Stimulated activated CD4-positive, alpha-beta T cell treated with anti-CD3 and anti-CD28 coated beads, TNF-alpha, amount 100 ng/mL, for 24 hours (primary cell): ENCODE measurements at regions not wholly inside any gene's neighbourhood (a gene's known extent, or its start where the extent isn't known, plus 50 kb on each side); places are given as distances from the start of the nearest gene placed in this dataset.
"Not testable (repeated sequence)": the region's sequence is repeated elsewhere in the genome, so short reads cannot be mapped to it uniquely, and the experiment has no call there.

ENCODE experiments used
- DNase-seq, 3 experiments: peaks; one replicate each; pipeline ENCODE4 v3.0.0-alpha.2; 2020; ENCODE audit warnings: low read depth in 3 of 3

DNA sequence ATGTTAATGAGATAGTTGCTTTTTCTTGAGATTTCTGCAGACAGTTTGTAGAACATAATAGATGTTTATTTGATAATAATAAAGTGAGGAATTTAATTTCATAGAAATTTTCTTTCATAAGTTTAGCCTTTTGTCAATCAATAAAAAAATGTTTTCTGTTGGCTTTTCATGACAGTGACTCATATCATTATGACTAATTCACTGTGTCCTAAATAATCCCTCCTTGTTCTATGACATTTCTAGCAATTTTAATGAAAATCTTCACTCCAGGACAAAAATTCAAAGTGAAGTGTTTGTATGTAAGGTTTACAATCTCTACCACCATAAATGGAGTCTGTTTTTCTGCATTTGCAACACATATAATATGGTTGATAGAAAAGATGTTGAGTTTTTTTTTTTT, 109.9 kb downstream of the UTRN start:
- DNase-seq: no peak

DNA sequence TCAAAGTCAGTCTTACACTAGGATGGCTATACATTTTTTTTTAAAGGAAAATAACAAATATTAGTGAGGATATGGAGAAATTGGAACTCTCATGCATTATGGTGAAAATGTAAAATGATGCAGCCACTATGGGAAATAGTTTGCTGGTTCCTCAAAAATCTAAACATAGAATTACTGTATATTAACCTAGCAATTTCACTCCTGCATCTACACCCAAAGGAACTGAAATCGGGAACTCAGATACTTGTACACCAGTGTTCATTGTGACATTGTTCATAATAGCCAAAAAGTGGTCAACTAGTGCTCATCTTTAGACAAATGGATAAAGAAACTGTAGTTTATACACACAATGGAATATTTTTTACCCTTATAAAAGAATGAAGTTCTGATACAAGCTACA, 110.7 kb downstream of the UTRN start:
- DNase-seq: no peak

DNA sequence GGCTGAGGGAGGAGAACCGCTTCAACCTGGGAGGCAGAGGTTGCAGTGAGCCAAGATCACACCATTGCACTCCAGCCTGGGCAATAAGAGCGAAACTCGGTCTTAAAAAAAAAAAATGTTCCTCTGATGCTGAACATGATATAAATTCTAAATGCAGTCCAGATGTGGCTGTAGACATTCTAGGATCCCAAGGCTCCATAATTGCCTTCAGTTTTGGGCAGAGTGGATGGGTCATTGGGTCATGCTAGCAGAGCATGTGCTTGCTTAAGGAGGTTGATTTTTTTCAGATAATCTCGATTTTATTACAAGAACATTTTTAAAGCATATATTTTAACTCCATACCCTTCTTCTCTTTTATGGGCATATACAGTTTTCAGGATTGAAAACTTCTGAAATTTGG, 112.0 kb downstream of the UTRN start:
- no peak for DNase-seq

DNA sequence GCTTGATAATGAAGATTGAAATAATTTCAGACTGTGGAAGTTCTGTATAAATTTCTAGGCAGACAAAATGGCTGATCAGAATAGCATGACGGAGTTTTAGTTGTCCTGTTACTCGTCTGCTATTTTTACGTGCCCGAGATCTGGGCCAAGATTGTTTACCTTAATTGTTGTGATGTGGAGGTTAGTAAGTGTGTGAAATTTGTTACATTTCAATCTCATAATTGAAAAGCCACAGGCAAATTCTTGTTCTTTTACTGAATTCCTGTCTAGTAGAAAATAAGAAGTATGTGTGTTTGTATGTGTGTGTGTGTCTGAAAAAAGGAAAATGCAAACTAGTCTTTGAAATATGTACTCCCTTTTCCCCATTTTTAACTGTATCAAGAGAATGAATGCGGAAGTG, 115.2 kb downstream of the UTRN start:
- DNase-seq: no peak

DNA sequence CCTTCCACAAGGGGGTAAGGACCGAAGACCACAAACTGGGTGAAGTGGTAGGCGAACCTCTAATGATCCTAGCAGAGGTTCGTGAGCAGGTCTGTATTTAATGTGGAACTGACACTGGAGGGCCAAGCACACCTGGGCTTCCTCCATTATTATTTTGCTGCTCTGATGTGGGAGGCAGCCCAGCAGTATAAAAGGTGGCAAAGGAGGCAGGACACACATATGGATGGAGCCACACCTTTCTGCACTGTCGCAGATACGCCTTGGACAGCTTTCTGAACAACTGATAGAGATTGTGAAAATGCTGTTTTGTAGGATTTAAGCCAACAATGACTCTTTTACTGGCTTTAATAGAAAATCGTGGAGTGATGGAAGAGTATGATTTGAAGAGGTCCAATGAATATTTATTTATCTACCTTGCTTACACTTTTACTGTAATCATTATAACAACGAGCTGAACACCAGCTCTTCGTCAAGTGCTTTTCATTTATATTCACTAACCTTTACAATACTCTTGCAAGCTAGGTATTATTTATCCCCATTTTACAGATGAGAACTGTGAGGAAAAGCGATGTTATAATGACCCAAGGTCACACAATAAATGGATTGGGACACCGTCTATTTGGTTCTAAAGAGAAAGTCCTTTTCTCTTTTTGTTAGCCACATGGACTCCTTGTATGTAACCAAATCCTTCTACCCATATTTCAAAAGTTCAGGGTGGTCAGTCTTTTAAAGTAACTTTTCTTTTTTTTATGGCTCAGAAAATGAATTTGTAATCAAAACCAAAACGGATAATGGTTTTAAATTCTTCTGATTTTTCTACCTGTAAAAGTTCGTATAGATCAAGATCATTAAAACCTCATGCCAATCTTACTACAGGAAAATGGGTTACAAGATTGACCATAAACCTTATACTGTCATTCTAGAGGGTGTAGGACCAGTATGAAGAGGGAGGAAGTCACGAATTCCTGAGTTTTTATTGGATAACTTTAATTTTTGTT, 116.9 kb downstream of the UTRN start:
- no peak for DNase-seq

DNA sequence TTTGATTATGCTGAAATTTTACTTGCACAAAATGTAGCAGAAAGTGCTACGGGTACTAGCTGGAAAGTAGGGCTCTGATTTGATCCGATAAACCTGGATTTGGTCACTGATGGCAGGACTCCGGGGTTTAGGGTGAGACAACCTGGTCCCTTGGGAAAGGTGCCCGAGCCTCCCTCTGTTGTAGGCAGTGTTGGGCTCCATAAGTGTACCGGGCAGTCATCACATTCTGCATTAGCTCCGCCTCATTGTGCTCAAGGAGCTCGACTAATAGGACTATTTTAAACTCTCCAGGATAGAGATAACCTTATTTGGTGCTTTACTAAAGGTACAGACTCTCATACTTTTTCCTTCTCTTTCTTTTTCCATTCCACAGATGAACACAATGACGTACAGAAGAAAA, 117.6 kb downstream of the UTRN start:
- no peak for DNase-seq

DNA sequence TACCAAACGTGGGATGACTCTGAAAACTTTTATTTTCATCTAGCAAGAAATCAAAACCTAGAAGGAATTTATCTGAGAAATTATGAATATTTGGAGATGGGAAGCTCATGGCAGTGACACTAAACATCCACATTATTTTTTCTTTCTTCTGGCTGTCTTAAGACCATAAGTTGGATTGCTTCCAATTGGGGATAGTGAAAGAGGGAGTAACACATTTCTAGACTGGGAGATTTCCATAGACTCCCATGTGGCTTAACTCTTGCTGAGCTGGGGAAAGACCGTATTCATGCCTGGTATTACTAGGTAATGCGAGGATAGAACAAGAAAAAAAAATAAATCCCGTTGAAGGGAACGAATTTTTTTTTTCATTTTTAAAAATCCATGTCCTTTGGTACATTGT, 120.0 kb downstream of the UTRN start:
- no peak for DNase-seq

DNA sequence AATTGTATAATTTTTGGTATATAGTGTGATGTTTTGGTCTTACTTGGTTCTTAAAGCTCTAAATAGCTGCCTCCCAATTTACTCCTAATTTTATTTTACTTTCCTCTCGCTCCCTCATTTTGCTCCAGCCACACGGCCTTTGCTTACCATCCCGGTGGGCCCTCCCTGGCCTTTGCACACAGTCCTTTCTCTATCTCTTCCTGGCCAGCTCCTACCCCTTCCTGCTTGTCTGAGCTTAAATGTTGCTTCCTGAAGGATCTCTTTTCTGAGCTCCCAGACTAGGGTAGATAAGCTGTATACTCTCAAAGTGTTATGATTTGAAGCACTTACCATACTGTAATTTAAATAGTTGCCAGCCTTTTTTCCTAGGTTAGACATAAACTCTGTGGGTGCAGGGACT, 121.7 kb downstream of the UTRN start:
- DNase-seq: no peak

DNA sequence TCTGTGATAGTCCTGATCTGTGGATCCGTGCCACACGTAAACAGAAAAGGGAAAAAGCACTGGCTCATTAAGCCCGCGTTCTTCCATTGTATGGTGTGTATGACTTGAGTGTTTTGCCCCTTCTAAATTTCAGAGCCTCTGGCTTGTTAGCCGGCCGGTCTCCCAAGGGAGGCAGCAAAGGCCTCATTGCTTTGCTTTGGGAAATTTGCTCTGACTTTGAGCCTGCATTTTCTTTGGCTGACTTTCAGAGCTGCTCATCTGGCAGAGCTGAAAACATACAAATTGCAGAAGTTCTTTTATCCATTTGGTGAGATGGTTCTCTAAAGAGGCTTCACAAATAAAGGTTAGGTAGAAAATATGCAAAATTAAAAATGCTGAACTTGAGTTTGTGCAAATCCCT, 123.0 kb downstream of the UTRN start:
- DNase-seq: no peak

DNA sequence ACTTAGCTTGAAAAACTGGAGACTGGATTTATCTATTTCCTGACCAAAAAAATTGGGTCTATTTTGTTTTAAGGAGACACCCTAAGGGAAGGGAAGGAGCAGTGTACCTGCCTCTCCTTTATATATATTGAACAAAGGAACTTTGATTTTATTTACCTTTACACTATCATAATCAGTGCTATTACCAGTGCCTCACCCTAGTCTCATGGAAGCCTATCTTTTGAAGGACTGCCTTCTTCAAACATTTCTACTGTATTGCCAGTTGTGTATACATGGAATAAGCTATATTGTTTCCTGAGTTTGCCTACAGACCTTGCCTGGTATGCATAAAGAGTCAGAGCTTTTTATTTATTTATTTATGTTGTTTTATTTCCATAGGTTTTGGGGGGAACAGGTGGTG, 124.9 kb downstream of the UTRN start:
- no peak for DNase-seq

DNA sequence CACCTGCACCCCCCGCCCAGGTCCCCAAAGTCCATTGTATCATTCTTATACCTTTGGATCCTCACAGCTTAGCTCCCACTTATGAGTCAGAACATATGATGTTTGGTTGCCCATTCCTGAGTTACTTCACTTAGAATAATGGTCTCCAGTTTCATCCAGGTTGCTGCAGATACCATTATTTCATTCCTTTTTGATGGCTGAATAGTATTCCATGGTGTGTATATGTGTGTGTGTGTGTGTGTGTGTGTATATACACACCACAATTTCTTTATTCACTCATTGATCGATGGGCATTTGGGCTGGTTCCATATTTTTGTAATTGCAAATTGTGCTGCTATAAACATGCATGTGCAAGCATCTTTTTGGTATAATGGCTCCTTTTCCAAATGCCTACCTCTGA, 125.4 kb downstream of the UTRN start:
- DNase-seq: not testable (repeated sequence)

DNA sequence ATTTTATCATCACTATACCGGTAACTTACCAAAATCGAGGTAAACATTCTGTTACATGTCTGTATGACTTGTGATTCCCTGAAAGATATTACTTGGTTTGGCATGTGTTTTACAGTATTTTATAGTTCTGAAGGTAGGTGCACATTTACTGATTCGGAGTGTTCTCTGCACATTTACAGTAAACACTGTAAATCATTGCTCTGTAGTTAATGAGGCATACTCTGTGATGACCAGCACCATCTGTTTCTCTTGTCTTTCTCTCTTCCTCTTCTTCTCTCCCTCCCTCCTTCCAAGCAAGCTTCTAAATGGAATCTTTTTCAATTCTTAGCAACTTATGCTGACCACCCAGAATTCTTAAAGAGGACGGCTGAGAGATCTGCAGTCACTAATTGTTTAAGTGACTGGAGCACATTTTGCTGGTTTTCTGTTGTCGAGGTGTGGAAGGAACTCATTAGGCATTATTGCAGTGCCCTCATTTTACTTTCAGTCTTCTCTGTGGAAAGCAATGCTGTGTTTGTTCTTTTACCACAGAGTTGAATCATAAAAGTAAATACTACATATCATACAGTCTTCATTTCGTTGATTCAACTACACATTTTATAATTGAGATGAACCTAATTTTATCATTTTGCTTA, 126.5 kb downstream of the UTRN start:
- DNase-seq: no peak

DNA sequence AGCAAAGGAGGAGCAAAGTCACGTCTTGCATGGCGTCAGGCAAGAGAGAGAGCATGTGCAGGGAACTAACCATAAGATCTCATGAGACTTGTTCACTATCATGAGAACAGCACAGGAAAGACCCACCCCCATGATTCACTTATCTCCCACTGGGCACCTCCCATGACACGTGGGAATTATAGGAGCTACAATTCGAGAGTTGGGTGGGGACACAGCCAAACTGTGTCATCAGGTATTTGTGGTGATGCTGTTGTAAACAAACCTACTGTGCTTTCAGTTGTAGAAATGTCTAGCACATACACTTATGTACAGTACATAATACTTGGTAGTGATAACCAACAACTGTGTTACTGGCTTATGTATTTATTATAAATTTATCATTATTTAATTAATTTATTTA, 128.3 kb downstream of the UTRN start:
- DNase-seq: no peak

DNA sequence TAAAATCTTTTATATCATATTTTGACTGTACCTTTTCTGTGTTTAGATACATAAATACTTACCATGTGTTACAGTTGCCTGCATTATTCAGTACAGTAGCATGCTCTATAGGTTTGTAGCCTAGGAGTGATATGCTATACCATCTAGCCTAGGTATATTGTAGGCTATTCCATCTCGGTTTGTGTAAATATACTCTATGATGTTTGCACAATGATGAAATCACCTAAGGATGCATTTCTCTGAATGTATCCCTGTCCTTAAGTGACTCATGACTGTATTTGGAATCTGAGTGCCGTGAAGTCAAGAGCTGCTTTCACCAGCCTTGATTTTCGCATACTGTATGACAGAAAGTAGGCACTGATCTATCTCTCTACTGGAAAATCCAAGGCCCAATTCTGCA, 129.9 kb downstream of the UTRN start:
- DNase-seq: no peak

DNA sequence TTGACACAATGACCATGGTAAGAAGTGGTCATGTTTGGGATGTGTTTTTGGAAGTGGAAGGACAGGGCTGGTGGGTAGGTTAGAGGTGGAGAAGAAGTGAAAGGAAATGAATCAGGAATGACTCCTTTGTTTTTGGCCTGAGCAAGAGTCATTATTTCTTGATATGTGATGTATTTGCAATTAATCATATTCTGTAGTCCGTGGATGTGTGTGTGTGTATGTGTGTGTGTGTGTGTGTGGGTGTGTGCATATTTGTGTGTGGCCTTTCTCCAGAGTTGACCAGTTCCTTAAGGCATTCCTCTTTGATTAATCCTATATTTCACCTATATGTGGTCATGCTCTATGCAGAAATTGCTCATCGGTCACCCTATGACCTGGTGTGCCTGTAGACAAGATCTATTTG, 130.7 kb downstream of the UTRN start:
- DNase-seq: no peak

DNA sequence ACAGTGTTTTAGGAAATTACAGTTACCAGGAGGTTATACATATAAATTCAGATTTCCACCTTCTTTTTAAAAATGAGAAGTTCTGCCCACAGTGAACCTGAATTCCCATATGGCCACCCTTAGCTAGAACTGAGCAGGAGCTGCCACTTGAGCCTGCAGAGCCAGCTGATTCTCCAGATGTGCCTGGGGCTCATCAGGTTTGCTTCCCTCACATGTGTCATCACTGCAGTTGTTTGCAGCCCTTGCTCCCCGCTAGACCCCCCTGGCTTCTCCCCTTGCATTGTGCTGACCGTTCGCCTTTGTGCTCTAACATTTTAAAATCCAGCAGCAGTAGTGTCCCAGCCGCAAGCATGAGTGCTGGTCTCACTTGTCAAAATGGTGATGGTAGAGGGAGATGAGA, 131.1 kb downstream of the UTRN start:
- DNase-seq: no peak

DNA sequence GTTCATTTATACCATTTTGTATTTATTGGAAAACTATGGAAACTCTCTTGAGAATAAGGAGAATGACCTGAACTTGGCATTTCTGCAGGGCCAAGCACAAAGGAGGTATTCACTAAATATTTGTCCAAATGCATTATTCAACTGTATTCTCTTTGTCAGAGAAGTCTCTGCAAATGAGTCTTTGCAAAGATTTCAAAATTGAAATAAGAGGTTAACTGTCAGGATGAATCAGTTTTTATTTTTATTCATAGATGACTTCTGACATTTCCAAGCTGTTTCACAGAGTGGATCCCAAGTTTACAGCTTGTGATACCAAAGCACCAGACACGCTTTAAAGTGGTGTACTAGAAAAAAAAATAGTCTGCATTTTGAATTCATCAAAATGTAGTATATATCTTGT, 131.6 kb downstream of the UTRN start:
- DNase-seq: no peak

DNA sequence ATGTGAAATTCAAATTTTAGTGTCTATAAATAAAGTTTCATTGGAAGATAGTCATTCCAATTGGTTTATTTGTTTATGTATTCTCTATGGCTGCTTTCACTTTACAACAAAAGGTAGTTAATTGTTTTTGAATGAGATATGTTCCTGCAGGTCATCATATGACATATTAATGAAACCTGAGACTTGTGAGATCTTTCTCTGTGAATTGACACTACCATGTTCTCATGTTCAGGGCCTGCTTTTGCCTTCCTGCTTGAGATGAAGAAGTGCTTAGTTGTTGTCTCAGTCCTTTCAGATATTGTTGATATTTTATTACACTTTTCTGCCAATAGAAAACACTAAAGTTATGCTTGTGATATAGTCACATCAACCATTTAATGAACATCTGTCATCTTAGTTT, 132.5 kb downstream of the UTRN start:
- no peak for DNase-seq

DNA sequence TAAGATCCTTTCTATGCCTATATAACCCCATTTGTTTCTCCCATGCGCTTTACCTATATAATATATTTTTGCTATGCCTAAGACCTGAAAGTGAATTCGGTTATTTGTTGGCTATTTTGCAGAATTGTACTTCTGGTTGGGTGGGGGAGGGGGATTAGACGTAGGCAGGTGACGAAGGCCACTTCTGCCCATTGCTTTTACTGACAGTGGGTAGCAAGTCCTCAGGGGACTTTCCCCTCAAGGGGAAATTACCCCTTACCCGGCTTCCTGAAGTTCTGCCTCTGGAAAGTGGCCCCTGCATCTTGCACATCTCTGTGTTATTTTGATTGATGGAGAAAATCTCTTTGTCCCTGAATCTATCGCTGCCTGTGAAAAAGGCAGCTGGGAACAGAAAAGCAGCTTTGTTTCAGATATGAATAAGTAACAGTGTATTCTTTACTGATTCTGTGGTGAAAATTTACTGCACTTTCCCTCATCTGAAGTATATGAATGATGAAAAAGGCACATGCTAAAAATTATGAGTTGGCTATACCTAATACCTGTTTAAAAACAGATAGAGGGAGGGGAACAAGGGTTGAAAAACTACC, 133.9 kb downstream of the UTRN start:
- no peak for DNase-seq

DNA sequence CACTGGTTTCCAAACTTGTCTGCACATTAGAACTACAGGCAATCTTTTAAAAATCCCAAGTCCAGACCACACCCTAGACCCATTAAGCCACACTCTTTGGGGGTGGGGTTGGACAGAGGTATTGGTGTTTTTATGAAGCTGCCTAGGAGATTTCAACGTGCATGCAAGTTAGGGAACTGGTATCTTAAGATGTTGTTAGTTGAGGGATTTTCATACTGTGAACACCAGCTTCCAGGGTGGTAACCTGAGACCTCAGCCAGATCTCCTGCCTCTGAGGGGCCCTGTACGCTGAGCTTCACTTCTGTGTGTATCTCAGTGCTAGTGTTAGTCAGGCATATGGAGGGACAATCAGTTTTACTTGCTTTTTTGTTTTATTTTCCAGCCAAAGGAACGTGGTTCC, 138.0 kb downstream of the UTRN start:
- no peak for DNase-seq

DNA sequence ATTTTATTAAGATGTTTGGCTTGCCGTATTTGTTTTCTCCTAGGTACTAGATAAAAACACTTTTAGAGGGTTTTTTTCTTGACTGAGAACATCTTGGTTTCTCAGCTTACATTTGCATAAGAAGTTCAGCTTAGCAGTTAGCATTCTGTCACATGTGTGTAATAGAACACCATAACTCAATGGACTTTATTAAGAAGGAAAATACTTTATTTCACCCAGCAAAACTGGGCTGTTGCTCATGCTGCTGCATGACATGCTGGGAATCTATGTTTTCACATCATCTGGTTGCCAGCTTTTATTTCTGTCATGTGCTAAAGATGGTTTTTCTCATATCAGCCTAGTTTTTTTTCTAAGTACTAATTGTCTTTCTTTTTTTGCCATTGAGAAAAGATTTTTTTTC, 144.6 kb downstream of the UTRN start:
- DNase-seq: no peak

DNA sequence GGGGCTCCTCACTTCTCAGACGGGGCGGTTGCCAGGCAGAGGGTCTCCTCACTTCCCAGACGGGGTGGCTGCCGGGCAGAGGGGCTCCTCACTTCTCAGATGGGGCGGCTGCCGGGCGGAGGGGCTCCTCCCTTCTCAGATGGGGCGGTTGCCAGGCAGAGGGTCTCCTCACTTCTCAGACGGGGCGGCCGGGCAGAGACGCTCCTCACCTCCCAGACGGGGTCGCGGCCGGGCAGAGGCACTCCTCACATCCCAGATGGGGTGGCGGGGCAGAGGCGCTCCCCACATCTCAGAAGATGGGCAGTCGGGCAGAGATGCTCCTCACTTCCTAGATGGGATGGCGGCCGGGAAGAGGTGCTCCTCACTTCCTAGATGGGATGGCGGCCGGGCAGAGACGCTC, 148.3 kb downstream of the UTRN start:
- not testable (repeated sequence) for DNase-seq
